K562 (cell line): ENCODE measurements at regions not wholly inside any gene's neighbourhood (a gene's known extent, or its start where the extent isn't known, plus 50 kb on each side); places are given as distances from the start of the nearest gene placed in this dataset.

Source experiments
- BCL6 ChIP-seq: fragments of 250-450 bp; sonication (Bioruptor Pico); IDR thresholded peaks from 2 replicates; pipeline ENCODE4 v1.4.0; 2020
- CTBP1 ChIP-seq: fragments of 450-650 bp; IDR thresholded peaks from 2 replicates; pipeline ENCODE4 v1.6.1; 2016; ENCODE audit warnings: borderline replicate concordance
- CXXC5 ChIP-seq: fragments of 250-450 bp; sonication (Bioruptor Pico); IDR thresholded peaks from 2 replicates; pipeline ENCODE4 v1.8.0; 2022; ENCODE audit warnings: inconsistent platforms, mild to moderate bottlenecking, moderate library complexity
- DPF2 ChIP-seq: fragments of 450-650 bp; IDR thresholded peaks from 2 replicates; pipeline ENCODE4 v1.6.1; 2016
- FOXA3 ChIP-seq, 2 experiments: fragments of 450-650 bp in 1 of 2; sonication (generic) in 1 of 2; formaldehyde crosslinking; IDR thresholded peaks in 1 of 2; conservative IDR thresholded peaks in 1 of 2; 2 replicates each; pipeline versions ENCODE4 v1.4.0 to v1.8.0; 2020 to 2022; ENCODE audit warnings: mild to moderate bottlenecking in 2 of 2, missing genetic modification reagents in 1 of 2
- GTF2F1 ChIP-seq: IDR thresholded peaks from 2 replicates; pipeline ENCODE4 v1.6.1; 2011; ENCODE audit warnings: low read depth, low read length, improper control_type of control experiment
- MAFF ChIP-seq: IDR thresholded peaks from 2 replicates; pipeline ENCODE4 v1.6.1; 2012; ENCODE audit warnings: low read length, improper control_type of control experiment
- NCOA6 ChIP-seq: fragments of 450-650 bp; IDR thresholded peaks from 2 replicates; pipeline ENCODE4 v1.6.1; 2017; ENCODE audit warnings: mild to moderate bottlenecking
- NFE2 ChIP-seq: IDR thresholded peaks from 2 replicates; pipeline ENCODE4 v1.6.1; 2014; ENCODE audit warnings: antibody characterized with exemption, low read depth
- NR1H2 ChIP-seq: sonication (generic); formaldehyde crosslinking; IDR thresholded peaks from 2 replicates; pipeline ENCODE4 v1.4.0; 2020; ENCODE audit warnings: mild to moderate bottlenecking, missing genetic modification reagents
- SMARCA4 ChIP-seq: fragments of 450-650 bp; IDR thresholded peaks from 2 replicates; pipeline ENCODE4 v1.6.1; 2016
- TOE1 ChIP-seq, 2 experiments: fragments of 450-650 bp in 1 of 2; sonication (generic) in 1 of 2; formaldehyde crosslinking in 1 of 2; IDR thresholded peaks; 2 replicates each; pipeline versions ENCODE4 v1.7.1 to v1.8.0; 2016 to 2022; ENCODE audit warnings: borderline replicate concordance in 2 of 2, mild to moderate bottlenecking in 2 of 2, antibody characterized with exemption in 1 of 2, inconsistent platforms in 1 of 2, low read depth in 1 of 2, missing genetic modification reagents in 1 of 2, moderate library complexity in 1 of 2
- TRIM28 ChIP-seq: fragments of 450-650 bp; IDR thresholded peaks from 2 replicates; pipeline ENCODE4 v1.6.1; 2017
- TSC22D4 ChIP-seq: fragments of 450-650 bp; IDR thresholded peaks from 2 replicates; pipeline ENCODE4 v1.6.1; 2016; ENCODE audit warnings: missing genetic modification characterization, missing biosample characterization, control low read depth
- TSHZ1 ChIP-seq: fragments of 250-450 bp; sonication (Bioruptor Pico); IDR thresholded peaks from 2 replicates; pipeline ENCODE4 v1.4.0; 2020; ENCODE audit warnings: mild to moderate bottlenecking, moderate library complexity
- ZNF133 ChIP-seq: fragments of 250-450 bp; sonication (Bioruptor Pico); IDR thresholded peaks from 2 replicates; pipeline ENCODE4 v1.4.0; 2020; ENCODE audit warnings: mild to moderate bottlenecking
- ZNF551 ChIP-seq: fragments of 250-450 bp; sonication (Bioruptor Pico); IDR thresholded peaks from 2 replicates; pipeline ENCODE4 v1.5.0; 2021; ENCODE audit warnings: mild to moderate bottlenecking, moderate library complexity
- TF ChIP-seq, protein P1 (sequence below): IDR thresholded peaks from 2 replicates; pipeline ENCODE4 v1.6.1; 2012; ENCODE audit warnings: low read depth, low read length, improper control_type of control experiment, borderline replicate concordance
- TF ChIP-seq, protein P2 (sequence below): sonication (generic); formaldehyde crosslinking; IDR thresholded peaks from 2 replicates; pipeline ENCODE4 v1.4.0; 2020; ENCODE audit warnings: mild to moderate bottlenecking, missing genetic modification reagents

GRCh38 chr10:21202776-21203462 lies 305.8 kb upstream of the NEBL start (continued):
- TF ChIP-seq, protein P1, sequence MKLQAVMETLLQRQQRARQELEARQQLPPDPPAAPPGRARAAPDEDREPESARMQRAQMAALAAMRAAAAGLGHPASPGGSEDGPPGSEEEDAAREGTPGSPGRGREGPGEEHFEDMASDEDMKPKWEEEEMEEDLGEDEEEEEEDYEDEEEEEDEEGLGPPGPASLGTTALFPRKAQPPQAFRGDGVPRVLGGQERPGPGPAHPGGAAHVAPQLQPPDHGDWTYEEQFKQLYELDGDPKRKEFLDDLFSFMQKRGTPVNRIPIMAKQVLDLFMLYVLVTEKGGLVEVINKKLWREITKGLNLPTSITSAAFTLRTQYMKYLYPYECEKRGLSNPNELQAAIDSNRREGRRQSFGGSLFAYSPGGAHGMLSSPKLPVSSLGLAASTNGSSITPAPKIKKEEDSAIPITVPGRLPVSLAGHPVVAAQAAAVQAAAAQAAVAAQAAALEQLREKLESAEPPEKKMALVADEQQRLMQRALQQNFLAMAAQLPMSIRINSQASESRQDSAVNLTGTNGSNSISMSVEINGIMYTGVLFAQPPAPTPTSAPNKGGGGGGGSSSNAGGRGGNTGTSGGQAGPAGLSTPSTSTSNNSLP: 0 out of 2 replicates have a peak, but pooled peaks have one; percentile 31
- TF ChIP-seq TOE1 (IDR thresholded peaks at IDR 0.05; ENCODE audit: borderline replicate concordance) (no peak), TOE1 (CRISPR knock-in tag; IDR thresholded peaks at IDR 0.05; ENCODE audit: borderline replicate concordance, low read depth) (no peak), DPF2 (0 out of 2 replicates have a peak, but pooled peaks have one; percentile 16), CTBP1 (no peak), CXXC5 (CRISPR knock-in tag) (peak; percentile 55), TSC22D4 (no peak), TRIM28 (no peak), MAFF (no peak), TSHZ1 (CRISPR knock-in tag) (no peak), NCOA6 (no peak), ZNF133 (CRISPR knock-in tag) (no peak), ZNF551 (CRISPR knock-in tag) (no peak), BCL6 (CRISPR knock-in tag) (no peak), SMARCA4 (peak; percentile 31; the same call in 1 of the 2 replicates), GTF2F1 (no peak), NR1H2 (CRISPR knock-in tag) (no peak), NFE2 (0 out of 2 replicates have a peak, but pooled peaks have one; percentile 6), FOXA3 (CRISPR knock-in tag; conservative IDR thresholded peaks at IDR 0.05 in 1 of 2, IDR thresholded peaks at IDR 0.05 in 1 of 2) (no peak)
- TF ChIP-seq, protein P2, sequence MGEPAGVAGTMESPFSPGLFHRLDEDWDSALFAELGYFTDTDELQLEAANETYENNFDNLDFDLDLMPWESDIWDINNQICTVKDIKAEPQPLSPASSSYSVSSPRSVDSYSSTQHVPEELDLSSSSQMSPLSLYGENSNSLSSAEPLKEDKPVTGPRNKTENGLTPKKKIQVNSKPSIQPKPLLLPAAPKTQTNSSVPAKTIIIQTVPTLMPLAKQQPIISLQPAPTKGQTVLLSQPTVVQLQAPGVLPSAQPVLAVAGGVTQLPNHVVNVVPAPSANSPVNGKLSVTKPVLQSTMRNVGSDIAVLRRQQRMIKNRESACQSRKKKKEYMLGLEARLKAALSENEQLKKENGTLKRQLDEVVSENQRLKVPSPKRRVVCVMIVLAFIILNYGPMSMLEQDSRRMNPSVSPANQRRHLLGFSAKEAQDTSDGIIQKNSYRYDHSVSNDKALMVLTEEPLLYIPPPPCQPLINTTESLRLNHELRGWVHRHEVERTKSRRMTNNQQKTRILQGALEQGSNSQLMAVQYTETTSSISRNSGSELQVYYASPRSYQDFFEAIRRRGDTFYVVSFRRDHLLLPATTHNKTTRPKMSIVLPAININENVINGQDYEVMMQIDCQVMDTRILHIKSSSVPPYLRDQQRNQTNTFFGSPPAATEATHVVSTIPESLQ (CRISPR knock-in tag): no peak
